GM21447 (cell line): ENCODE measurements at regions not wholly inside any gene's neighbourhood (a gene's known extent, or its start where the extent isn't known, plus 50 kb on each side); places are given as distances from the start of the nearest gene placed in this dataset.
"Not testable (repeated sequence)": the region's sequence is repeated elsewhere in the genome, so short reads cannot be mapped to it uniquely, and the experiment has no call there.

Experiments
- ATAC-seq: cut with Tn5 transposase; IDR thresholded peaks from one replicate; pipeline ENCODE4 v1.9.1; 2021; ENCODE audit not compliant: unreplicated experiment

DNA sequence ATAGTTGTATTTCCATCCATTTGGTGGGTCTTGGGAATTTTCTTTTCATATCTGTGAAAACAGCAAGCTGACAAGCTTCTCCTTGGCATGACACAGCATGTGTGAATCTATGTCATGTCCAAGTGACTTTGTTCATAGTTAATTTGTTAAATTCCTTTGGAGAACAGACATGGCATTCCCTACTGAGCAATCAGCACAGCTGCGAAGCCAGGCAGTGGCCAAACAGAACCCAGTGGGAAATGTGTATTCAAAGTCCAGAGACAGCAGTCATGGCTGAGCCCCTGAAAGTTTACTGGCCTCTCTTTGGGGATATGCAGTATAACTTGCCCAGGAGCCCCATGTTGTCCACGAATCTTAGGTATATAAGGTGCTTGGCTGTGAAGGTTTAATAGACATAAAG is 474.7 kb downstream of the NKX6-1 start:
- ATAC-seq = no peak

GRCh38 chr4:84022564-84022963 is 476.5 kb downstream of the NKX6-1 start:
- no peak for ATAC-seq

GRCh38 chr4:84019626-84020025 is 479.5 kb downstream of the NKX6-1 start:
- ATAC-seq = no peak

GRCh38 chr4:84003046-84003445 is 467.1 kb downstream of the GPAT3 start:
- no peak for ATAC-seq

- ATAC-seq = no peak
These were observed 466.1 kb downstream of the GPAT3 start for GRCh38 chr4:84001876-84002569.

DNA sequence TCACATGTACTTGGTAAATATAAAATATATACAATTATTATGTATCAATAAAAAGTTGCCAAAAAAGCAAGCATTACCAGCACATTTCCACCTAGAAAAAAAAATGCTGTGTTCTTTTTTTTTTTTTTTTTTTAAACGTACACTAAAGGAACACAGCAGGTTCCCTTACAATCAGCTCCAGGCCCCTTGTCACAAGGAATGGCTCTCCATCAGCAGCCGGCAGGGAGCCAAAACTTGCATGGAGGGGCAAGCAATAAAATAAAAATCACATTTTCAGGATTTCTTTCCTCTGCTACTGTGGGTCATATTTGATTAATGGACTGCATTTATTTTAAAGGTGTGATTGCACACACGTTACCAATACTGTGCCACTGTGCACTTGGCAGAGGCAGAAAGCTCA is 460.3 kb downstream of the GPAT3 start:
- no peak for ATAC-seq

GRCh38 chr4:83993774-83994173 is 457.9 kb downstream of the GPAT3 start:
- ATAC-seq = no peak

DNA sequence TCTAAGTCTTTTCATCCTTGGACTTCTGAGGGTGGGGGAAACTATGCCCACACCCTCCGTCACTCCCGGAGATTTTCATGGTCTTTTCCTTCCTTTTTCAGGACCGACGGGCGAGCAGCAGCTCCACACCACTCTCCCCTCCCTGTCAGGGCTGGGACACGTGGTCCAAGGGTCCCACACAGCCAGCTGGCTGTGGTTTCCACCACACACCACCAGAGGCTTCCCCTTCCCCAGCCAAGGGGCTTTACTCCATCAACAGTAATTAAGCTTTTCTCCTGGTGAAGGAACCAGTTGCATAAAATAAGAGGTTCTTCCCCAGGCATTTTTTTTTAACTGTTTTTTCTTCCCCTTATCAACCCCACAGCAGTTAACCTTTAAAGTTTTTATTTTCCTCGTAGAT is 453.9 kb downstream of the GPAT3 start:
- no peak for ATAC-seq

DNA sequence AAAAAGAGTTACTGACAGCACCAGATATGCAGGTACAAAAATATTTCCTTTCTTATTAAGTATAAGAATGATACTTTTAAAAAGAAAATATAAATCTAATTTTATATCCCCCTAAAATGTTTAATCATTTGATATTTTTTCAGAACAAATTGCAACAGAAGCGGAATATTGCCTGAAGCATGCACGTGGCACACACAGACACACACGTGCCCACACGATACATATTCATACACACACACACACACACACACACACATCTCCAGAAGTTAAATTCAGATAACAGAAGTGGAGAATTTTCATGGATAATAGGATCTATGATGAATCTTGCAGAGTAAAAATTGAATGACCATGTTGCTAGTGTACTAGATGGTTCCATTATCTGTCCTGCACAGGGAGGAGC is 445.2 kb downstream of the GPAT3 start:
- no peak for ATAC-seq

- no peak for ATAC-seq
These were observed 443.9 kb downstream of the GPAT3 start for GRCh38 chr4:83979773-83980172.

- no peak for ATAC-seq
These were observed 438.3 kb downstream of the GPAT3 start for GRCh38 chr4:83974111-83974780.

- ATAC-seq = no peak
These were observed 429.2 kb downstream of the GPAT3 start for GRCh38 chr4:83964996-83965541.

GRCh38 chr4:83962492-83962891 is 426.6 kb downstream of the GPAT3 start:
- no peak for ATAC-seq

DNA sequence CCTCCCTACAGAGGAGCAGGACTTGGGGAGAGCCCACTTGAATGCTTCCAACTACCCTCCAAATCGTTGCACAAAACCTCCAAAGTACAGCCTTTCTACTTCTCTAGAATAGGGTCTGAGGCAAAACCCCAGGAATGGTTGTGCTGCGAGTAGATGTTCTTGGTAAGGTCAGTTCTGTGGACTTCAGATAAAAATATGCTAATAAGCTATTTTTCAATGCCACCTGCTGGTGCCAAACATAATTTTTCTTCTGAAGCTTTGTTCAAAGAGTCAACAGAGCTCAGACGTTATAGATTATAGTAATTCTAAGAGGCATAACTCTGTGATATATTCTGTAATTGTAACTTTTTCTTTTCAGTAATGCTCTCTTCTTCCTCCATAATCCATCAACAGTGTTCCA is 425.7 kb downstream of the GPAT3 start:
- no peak for ATAC-seq

- ATAC-seq = no peak
These were observed 423.3 kb downstream of the GPAT3 start for GRCh38 chr4:83959160-83959559.

DNA sequence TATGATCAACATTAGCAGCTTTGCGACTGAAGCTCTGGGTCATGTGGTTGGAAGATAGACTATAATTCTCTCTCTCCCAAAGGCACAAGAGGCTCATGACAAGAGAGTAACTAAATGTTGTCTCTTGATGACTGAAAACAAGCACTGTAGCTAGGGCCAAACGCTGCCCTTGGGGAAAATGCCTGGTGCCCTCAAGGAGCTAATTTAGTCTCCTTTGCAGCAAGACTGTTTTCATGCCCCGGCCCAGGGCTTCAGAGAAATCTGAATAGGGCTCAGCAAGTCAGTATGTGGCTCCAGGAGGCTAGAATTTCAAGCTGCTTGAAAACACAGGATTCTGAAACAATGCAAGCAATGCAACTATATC is 411.9 kb downstream of the GPAT3 start:
- ATAC-seq = no peak

DNA sequence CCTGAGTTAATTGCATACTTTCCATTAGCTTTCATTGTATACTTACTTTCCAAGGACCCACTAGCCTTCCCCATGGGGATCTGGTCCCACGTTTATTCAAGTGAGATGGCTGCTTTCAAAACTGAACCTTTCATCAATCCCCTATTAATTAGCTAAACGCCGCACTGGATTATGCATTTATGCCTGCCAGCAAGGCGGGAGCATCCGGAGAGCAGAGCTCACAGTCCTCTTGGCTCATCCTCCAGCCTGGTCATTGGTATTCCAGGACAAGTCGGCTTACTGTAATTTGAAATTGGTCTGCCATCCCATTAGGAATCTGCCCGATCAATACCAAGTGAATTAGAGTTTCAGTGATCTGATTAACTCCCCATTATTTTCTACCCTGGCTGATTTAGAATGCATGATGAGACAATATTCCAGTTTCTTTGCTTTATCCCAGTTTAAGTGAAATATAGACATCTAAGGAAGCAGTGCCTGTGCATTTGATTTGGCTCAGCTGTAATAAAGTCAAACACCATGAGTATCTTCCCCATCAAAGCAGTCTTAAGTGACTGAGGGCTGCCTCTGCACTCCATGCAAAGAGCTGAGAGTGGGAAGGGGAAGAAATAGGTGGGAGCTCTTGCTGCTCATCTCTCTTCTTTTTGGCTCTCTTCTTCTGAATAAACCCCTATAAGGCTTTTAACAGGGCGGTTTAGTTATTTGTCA is 411.4 kb downstream of the GPAT3 start:
- ATAC-seq = no peak

GRCh38 chr4:83943691-83944090 is 407.8 kb downstream of the GPAT3 start:
- not testable (repeated sequence) for ATAC-seq

GRCh38 chr4:83932750-83933391 is 397.0 kb downstream of the GPAT3 start:
- no peak for ATAC-seq

- ATAC-seq = no peak
These were observed 395.9 kb downstream of the GPAT3 start for GRCh38 chr4:83931659-83932438.

GRCh38 chr4:83929550-83929949 is 393.6 kb downstream of the GPAT3 start:
- ATAC-seq = no peak
